ENCODE measurements at regions not wholly inside any gene's neighbourhood (a gene's known extent, or its start where the extent isn't known, plus 50 kb on each side); places are given as distances from the start of the nearest gene placed in this dataset.

- no peak overlapping the region for H3K23ac ChIP-seq (ENCODE audit: low read depth, low read length)
- H3K18ac ChIP-seq (ENCODE audit: low read depth, low read length) = no peak overlapping the region; the same call in 1 of the 2 replicates
- H4K5ac ChIP-seq (ENCODE audit: low read depth, low read length) = no peak overlapping the region
- H3K4me2 ChIP-seq (ENCODE audit: low read depth, low read length) = no peak overlapping the region
- in situ Hi-C loops (cut with MboI; ENCODE audit: low sequenced_read_pairs) (no loop called here), intact Hi-C loops (cut with micrococcal nuclease) (no loop called here), dilution Hi-C loops (cut with HindIII; ENCODE audit: low sequenced_read_pairs, unreplicated experiment) (no loop called here)
- H3K9ac ChIP-seq (ENCODE audit: low read depth, low read length) = no peak overlapping the region
- H3K79me1 ChIP-seq (ENCODE audit: low read depth in 1 of 2, low read length in 2 of 2) = no peaks in the 10 kb centered on the region
- no peak overlapping the region for H2AK9ac ChIP-seq (replicated peaks; ENCODE audit: low read depth, low read length, poor library complexity)
- no peak overlapping the region for H3K56ac ChIP-seq (ENCODE audit: extremely low read depth, insufficient read depth, low read length)
- 50% methylated on average over 1 of the region's 3 CpGs; no CpG with 5 or more reads in 1 of the 2 experiments for WGBS, 2 experiments (ENCODE audit: extremely low coverage in 2 of 2, insufficient read length in 1 of 2)
- no peaks in the 10 kb centered on the region for H3K36me3 ChIP-seq (ENCODE audit: control insufficient read depth, insufficient read depth, low read length)
- no peak overlapping the region for H3K14ac ChIP-seq (replicated peaks; ENCODE audit: low read depth, low read length)
- peak; percentile 84 for ATAC-seq (ENCODE audit: low read depth)
- no peak overlapping the region for H2BK20ac ChIP-seq (ENCODE audit: low read depth, low read length)
- H3K4ac ChIP-seq (ENCODE audit: low read depth, low read length) = no peak overlapping the region
- TF ChIP-seq FOS (IDR thresholded peaks at IDR 0.05; ENCODE audit: low read depth, low read length) = no peak
- TF ChIP-seq RAD21 (IDR thresholded peaks at IDR 0.05; ENCODE audit: low read length) = no peak
- TF ChIP-seq ELK1 (IDR thresholded peaks at IDR 0.05; ENCODE audit: borderline replicate concordance, low read depth, low read length) = no peak
- no peak for TF ChIP-seq MAZ (IDR thresholded peaks at IDR 0.05; ENCODE audit: borderline replicate concordance, low read depth, low read length)
- no peak for TF ChIP-seq CEBPB (IDR thresholded peaks at IDR 0.05; ENCODE audit: low read depth, low read length)
- TF ChIP-seq USF2 (IDR thresholded peaks at IDR 0.05; ENCODE audit: low read depth, low read length) = no peak
- no peak for TF ChIP-seq MAFK (IDR thresholded peaks at IDR 0.05; ENCODE audit: low read depth, low read length)
- no peak for TF ChIP-seq BHLHE40 (IDR thresholded peaks at IDR 0.05; ENCODE audit: low read depth, low read length)
- TF ChIP-seq CTCF (conservative IDR thresholded peaks at IDR 0.05; ENCODE audit: low read depth, low read length) = no peak
- no peak for TF ChIP-seq NFE2L2 (IDR thresholded peaks at IDR 0.05; ENCODE audit: low read depth, low read length)
- no peak for TF ChIP-seq MXI1 (IDR thresholded peaks at IDR 0.05; ENCODE audit: borderline replicate concordance, low read depth, low read length)
- TF ChIP-seq CHD1 (IDR thresholded peaks at IDR 0.05; ENCODE audit: low read depth, low read length) = no peak
- no peak for TF ChIP-seq POLR2A (IDR thresholded peaks at IDR 0.05; ENCODE audit: low read depth, low read length)
- no peak for TF ChIP-seq SMC3 (IDR thresholded peaks at IDR 0.05; ENCODE audit: low read depth, low read length)
- no peak overlapping the region; the same call in 1 of the 2 replicates for H3K27ac ChIP-seq (ENCODE audit: insufficient read depth, low read length)
- POLR2A ChIA-PET (ENCODE audit: unreplicated experiment) = no interaction called here
- H3K4me1 ChIP-seq (ENCODE audit: control insufficient read depth, insufficient read depth, low read length) = peaks cover 2% of the 10 kb centered on the region; the same call in 1 of the 2 replicates
- H4K20me1 ChIP-seq (ENCODE audit: insufficient read depth, low read length) = no peaks in the 10 kb centered on the region
- H2BK5ac ChIP-seq (ENCODE audit: low read depth, low read length, poor library complexity, severe bottlenecking) = no peak overlapping the region
- H2BK15ac ChIP-seq (ENCODE audit: low read depth, low read length) = no peak overlapping the region
- no peaks in the 10 kb centered on the region for H3K27me3 ChIP-seq (ENCODE audit: control insufficient read depth, insufficient read depth, low read length)
- H2AK5ac ChIP-seq (ENCODE audit: low read depth, low read length) = no peak overlapping the region
- BruUV-seq (replicated peaks) = no TSS peak
- no peak overlapping the region for H4K8ac ChIP-seq (ENCODE audit: low read depth in 2 of 2, low read length in 2 of 2)
- H3K4me3 ChIP-seq (ENCODE audit: insufficient read depth, low read depth, low read length) = no peak overlapping the region
- no peak overlapping the region for H4K91ac ChIP-seq (ENCODE audit: insufficient read depth, low read depth, low read length)
- no peaks in the 10 kb centered on the region for H3K9me3 ChIP-seq (ENCODE audit: control insufficient read depth, insufficient read depth, low read length)
- no peaks in the 10 kb centered on the region for H3K9me1 ChIP-seq (ENCODE audit: insufficient read depth, low read length)
- H2AFZ ChIP-seq (replicated peaks; ENCODE audit: low read length, poor library complexity) = no peak overlapping the region
- H2BK120ac ChIP-seq (ENCODE audit: low read depth, low read length) = no peak overlapping the region
- peak; percentile 39 for DNase-seq
- CTCF ChIA-PET = no interaction called here
Measured at GRCh38 chr12:20044846-20045245, 323.5 kb upstream of the PDE3A start.
